T47D (cell line): ENCODE measurements at regions not wholly inside any gene's neighbourhood (a gene's known extent, or its start where the extent isn't known, plus 50 kb on each side); places are given as distances from the start of the nearest gene placed in this dataset.

Experiments
- DNase-seq, 2 experiments: peaks; one replicate each; pipeline versions ENCODE4 v3.0.0 to v3.0.0-alpha.2; 2011 to 2012; ENCODE audit warnings: low read depth in 1 of 2, low spot score in 1 of 2
- JUND ChIP-seq: IDR thresholded peaks from 2 replicates; pipeline ENCODE4 v1.6.1; 2012; ENCODE audit warnings: low read depth
- in situ Hi-C: cut with HindIII; loops from 2 replicates; pipeline ENCODE4 v1.10.0; 2016; ENCODE audit warnings: low sequenced_read_pairs, low pct_unique_long_range_greater_than_20kb

DNA sequence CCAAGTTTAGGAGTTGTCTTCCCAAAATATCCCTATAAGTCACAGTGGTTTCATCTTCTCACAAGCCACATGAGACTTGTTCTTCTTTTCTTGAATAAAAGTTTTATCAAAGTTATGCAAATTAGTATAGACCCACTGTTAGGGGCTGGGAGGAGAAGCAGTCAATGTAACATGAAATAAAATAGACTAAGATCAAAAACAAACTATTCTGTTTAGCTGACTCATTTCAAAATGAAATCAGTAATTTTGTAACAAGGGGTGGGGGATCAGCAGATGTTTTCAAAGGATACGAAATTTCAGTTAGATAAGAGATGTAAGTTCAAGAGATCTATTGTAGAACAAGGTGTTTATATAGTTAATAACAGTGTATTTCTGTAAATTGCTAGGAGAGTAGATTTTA lies 339.6 kb upstream of the PRDM1 start:
- DNase-seq: no peak
- in situ Hi-C loops: no loop called here
- TF ChIP-seq JUND: no peak

DNA sequence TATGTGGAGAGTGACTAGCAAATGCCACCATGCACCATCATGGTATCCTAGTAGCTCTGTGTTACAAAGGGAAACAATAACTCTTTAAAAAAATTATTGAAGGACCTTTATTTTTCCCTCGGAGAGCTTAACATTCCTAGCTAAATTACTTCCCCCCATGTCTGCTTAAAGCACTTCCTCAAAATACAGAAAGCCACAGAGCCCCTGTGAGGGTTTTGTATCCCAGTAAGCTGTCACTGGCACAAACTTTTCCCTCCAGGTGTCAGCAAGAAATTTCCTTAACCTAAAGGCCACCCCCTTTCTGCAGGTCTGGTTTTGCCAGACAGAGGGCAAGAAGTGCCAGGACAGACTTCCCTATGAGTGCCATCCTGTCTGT lies 340.0 kb upstream of the PRDM1 start:
- DNase-seq: peak in 1 of 2 experiments; percentile 5
- in situ Hi-C loops: no loop called here
- TF ChIP-seq JUND: no peak

DNA sequence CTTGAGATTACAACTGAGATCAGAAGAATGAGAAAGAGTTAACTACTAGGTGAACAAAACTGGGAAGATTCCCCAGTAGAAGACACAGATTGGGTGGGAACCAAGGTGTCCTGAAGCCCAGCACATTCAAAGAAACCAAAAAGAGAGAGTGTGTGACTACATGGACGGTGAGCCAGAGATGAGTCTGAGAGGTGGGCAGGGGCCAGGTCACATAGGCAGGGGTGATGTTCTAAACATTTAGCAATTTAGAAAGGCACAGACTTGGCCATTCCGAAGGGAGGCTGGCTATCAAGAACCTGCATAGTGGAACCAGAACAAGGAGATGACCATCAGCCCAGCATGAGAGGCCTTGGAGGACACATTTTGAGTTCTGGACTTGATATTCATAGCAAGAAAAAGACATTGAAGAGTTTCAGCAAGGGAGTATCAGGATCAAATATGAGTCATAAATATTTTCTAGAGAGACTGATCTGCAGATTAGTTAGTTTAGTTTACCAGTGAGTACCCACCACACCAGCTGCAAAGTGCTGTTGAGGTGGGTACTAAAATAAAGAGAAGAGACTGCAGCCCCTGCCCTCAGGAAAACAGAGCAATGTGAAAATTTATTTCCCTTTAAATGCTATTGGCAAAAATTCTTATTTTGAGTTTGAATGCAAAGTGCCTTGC lies 340.5 kb upstream of the PRDM1 start:
- no peak for TF ChIP-seq JUND
- in situ Hi-C loops: no loop called here
- DNase-seq: no peak

DNA sequence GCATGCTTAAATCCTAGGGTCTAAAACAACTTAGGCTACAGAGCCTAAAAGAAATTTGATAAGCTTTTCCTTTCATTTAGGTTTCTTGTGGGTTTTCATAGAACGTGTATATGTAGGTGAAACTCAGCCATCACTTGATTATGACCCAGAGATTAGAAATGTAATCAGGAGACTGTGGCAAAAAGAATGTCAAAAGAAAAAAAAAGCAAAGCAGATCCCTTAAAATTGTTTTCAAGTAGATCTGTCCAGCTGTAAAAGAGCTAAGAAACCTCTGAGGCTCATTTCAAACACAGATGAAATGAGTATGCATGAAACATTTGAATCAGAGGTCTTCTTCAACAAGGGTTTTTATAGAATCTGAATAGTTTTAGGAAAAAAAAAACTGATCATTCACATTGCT lies 341.3 kb upstream of the PRDM1 start:
- in situ Hi-C loops: no loop called here
- no peak for DNase-seq
- TF ChIP-seq JUND: no peak

DNA sequence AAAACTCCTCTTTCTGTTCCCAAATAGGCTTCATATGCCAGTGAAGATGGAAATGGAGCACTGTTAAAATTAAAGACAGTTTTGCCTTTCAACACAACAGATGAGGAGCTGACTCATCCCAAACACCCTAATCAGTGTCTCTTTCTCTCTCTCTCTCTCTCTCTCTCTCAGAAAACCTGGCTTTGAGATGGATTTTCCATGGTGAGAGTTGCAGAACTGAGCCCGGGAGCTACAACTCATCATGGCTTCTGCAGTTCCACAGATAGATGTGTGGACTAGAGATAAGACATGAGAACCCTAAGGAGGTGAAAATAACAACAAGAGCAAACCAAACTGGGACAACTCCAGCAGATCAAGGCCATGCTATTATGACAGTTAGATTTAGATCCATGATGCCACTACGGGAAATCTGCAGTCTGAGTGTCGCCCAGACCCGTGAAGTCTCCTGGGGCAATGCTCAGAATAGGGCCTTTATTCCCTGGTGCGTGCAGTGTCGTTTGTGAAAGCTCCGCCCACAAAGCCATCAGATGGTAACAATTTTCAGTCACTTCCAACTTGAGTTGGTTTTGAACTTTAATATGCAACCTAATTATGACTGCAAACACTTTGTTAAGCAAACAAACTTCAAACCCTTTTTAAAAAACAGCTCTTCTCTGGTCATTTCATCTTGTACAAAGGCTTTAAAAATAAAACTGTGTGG lies 338.2 kb upstream of the PREP start:
- in situ Hi-C loops: no loop called here
- no peak for DNase-seq
- TF ChIP-seq JUND: no peak

DNA sequence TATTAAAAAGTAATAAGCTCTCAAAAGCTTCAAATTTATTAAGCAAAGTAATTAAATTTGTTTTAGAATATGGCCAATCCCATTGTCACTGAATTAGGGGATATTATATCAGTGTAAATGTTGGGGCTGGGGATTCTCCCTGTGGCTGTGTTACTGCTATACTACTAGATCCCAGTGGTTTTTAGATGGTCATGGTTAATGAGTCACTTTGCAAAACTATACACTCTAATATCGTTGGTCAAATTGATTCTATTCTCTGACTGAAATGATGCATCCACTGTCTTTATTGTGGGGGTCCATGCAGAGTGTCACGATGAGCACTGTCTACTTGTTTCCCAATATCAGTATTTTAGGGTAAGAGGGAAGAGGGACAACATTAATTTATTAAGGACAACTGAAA lies 336.9 kb upstream of the PREP start:
- DNase-seq: no peak
- TF ChIP-seq JUND: no peak
- in situ Hi-C loops: no loop called here

DNA sequence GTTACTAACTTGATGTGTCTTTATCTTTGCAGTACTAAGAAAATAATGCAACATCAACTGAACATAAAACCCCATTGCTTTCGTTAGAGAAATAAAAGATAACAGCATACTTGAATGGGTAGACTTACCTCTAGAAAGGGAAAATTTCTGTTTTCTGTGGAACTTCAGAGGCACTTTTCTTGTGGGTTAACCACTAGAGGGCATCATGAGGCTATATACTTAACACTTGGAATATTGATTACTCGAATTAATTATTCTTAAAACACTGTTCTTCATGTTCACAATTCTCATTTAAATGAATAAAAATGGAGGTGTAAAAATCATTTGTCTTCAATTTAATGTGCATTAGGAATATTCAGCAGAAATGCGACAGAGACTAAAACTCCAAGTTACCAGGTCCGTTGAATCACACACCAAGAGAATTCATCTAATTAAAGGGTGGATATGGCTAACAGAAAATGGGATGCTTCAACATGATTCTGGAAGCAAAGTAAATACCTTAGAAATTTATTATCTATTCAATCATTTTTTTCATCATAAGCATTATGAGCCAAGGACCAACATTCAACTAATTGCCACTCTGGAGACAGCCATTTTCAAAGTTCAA lies 330.8 kb upstream of the PREP start:
- in situ Hi-C loops: no loop called here
- DNase-seq: peak in 1 of 2 experiments; percentile 47
- no peak for TF ChIP-seq JUND

DNA sequence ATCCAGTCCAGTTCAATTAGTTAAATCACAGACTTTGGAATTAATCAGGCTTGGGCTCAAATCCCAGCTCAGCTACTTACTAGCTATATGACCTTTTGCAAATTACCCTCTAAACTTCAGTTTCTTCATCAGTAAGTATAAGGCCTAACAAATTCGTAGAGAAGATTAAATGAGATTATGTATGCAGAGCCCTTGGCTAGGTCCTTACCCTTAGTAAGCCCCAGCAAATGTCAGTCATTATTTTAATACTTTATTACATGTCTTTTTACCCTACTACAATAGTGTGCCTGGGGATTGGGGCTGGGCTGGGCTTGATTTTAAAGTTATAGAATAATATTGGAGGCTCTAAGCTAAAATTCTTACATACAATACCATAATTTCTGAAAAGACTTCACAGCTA lies 326.1 kb upstream of the PREP start:
- DNase-seq: no peak
- no peak for TF ChIP-seq JUND
- in situ Hi-C loops: no loop called here

DNA sequence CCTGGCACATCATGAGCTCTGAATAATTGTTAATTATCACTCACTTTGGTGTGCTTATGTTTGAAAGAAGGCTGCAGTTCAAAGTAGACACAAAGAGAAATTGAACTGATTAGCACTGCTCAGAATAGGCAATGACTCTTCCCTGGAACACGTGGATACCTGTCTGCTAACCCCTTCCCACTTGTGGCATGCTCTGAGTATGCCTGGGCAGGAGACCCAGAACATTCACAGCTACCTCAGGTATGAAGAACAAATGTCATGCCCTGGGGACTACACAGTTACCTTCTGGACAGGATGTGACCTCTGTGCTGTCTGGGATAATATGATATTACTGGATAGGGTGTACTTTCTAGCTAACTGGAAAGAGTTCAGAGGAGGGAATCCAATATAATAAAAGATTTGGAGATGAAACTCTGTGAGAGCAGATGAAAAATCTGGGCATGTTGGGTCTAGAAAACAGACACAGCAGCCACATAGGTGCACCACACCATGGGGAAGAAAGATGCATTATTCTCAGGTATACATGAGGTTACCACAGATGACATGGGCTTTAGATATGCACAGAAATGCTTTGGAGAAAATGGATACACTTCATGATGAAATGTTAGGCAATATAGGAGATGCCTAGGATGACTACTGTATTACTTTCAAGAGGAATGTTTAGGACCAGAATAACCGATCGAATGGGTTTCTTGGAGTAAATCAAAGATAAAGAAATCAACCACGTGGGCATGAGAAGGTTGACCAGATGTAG lies 324.2 kb upstream of the PREP start:
- in situ Hi-C loops: no loop called here
- no peak for DNase-seq
- no peak for TF ChIP-seq JUND

DNA sequence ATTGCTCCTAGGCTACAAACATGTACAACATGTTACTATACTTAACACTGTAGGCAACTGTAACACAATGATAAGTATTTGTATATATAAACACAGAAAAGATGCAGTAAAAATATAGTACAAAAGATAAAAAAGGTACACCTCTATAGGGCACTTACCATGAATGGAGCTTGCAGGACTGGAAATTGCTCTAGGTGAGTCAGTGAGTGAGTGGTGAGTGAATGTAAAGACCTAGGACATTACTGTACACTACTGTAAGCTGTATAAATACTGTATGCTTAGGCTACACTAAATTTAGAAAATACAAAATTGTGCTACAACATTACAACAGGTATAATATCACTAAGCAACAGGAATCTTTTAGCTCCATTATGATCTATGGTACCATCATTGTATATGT lies 312.0 kb upstream of the PREP start:
- in situ Hi-C loops: no loop called here
- no peak for DNase-seq
- TF ChIP-seq JUND: no peak

DNA sequence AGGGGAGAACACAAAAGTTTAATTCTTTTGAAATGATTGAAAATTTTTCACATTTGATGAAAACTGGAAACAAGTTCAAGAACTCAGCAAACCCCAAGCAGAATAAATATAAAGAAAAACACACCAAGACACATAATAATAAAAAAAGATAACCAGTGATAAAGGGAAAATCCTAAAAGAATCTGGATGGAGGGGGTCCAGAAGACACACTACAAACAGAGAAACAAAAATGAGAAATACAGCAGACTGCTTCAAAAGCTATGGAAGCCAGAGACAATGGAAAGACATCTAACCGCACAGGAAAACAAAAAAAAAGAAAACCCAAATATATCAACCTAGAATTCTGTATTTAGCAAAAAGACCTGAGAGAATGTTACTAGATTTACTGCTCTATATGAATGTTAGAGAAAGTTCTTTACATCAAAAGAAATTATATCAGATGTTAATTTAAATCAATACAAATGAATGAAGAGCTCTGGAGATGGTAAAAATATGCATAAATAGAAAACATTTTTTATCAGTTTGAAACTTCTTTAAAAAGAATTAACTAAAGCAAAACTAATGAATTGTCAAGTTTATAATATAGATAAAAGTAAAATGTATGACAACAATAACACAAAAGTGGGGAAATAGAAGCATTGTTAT lies 310.7 kb upstream of the PREP start:
- in situ Hi-C loops: no loop called here
- no peak for DNase-seq
- TF ChIP-seq JUND: no peak

DNA sequence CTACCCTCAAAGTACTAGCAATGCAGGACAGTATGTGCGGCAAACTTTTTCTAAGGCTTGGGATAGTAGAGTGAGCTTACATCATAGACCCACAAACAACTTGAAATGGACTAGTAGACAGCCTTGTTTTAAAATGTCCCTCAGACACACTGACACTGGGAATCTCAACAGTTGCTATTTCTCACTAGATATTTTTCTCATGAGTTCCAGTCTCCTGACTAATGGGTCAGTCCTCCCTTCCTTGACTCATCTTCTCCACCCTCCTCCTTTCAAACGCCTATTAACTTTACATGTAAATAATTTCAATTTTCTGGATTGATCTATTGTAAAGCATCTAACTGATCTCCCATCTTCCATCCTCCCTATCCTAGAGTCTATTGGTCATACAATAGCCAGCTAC lies 308.3 kb upstream of the PREP start:
- no peak for DNase-seq
- no peak for TF ChIP-seq JUND
- in situ Hi-C loops: no loop called here
